ENCODE measurements at regions not wholly inside any gene's neighbourhood (a gene's known extent, or its start where the extent isn't known, plus 50 kb on each side); places are given as distances from the start of the nearest gene placed in this dataset.

- TF ChIP-seq EZH2 (IDR thresholded peaks at IDR 0.05; ENCODE audit: insufficient read depth, low read length), result no peak
- TF ChIP-seq CTCF (IDR thresholded peaks at IDR 0.05; ENCODE audit: insufficient read depth, low read depth, low read length), result no peak
These were observed 49.9 kb downstream of the ILRUN start for GRCh38 chr6:34646714-34647113.

Measured in astrocyte (in vitro differentiated cells and primary cell).